Endothelial cell of umbilical vein (primary cell): ENCODE measurements at regions not wholly inside any gene's neighbourhood (a gene's known extent, or its start where the extent isn't known, plus 50 kb on each side); places are given as distances from the start of the nearest gene placed in this dataset.

Experiments used
- MYC ChIP-seq: IDR thresholded peaks from one replicate; pipeline ENCODE4 v1.6.1; 2011; ENCODE audit warnings: mild to moderate bottlenecking, low read depth, low read length
- TF ChIP-seq, protein P1 (sequence below), 2 donors: IDR thresholded peaks; 1 replicate in 1 of 2; 2 replicates in 1 of 2; pipeline ENCODE4 v1.5.1; 2011; ENCODE audit warnings: low read length in 2 of 2, mild to moderate bottlenecking in 2 of 2, moderate library complexity in 2 of 2, control low read depth in 1 of 2, inconsistent platforms in 1 of 2, low read depth in 1 of 2; ENCODE audit not compliant: insufficient read depth in 1 of 2; ENCODE audit errors: extremely low read depth in 1 of 2

DNA sequence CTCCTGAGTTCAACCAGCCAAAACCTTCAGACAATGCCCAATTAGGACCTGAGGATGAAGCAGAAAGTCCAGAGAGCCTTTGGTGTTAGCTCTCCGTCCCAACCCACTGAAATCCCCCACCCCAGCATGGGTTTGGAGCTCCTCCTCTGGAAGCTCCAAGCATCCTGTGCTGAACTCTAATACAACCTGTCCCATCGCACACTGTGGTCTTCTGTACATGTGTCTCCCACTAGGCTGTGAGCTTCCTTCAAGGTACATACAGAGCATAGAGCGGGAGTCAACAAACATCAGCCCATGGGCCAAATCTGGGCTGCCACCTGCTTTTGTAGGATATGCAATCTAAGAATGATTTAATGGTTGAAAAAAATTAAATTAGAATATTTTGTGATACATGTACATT, 166.5 kb downstream of the LSM5 start:
- TF ChIP-seq, protein P1, sequence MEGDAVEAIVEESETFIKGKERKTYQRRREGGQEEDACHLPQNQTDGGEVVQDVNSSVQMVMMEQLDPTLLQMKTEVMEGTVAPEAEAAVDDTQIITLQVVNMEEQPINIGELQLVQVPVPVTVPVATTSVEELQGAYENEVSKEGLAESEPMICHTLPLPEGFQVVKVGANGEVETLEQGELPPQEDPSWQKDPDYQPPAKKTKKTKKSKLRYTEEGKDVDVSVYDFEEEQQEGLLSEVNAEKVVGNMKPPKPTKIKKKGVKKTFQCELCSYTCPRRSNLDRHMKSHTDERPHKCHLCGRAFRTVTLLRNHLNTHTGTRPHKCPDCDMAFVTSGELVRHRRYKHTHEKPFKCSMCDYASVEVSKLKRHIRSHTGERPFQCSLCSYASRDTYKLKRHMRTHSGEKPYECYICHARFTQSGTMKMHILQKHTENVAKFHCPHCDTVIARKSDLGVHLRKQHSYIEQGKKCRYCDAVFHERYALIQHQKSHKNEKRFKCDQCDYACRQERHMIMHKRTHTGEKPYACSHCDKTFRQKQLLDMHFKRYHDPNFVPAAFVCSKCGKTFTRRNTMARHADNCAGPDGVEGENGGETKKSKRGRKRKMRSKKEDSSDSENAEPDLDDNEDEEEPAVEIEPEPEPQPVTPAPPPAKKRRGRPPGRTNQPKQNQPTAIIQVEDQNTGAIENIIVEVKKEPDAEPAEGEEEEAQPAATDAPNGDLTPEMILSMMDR (IDR thresholded peaks at IDR 0.05; ENCODE audit: extremely low read depth in 1 of 2, insufficient read depth in 1 of 2, low read depth in 1 of 2, low read length in 2 of 2): no peak
- no peak for TF ChIP-seq MYC
